ENCODE measurements at regions not wholly inside any gene's neighbourhood (a gene's known extent, or its start where the extent isn't known, plus 50 kb on each side); places are given as distances from the start of the nearest gene placed in this dataset.
"Not testable (repeated sequence)": the region's sequence is repeated elsewhere in the genome, so short reads cannot be mapped to it uniquely, and the experiment has no call there.

GRCh38 chr2:36157093-36157492 is 198.5 kb upstream of the CRIM1 start:
- DNase-seq: not testable (repeated sequence)

DNA sequence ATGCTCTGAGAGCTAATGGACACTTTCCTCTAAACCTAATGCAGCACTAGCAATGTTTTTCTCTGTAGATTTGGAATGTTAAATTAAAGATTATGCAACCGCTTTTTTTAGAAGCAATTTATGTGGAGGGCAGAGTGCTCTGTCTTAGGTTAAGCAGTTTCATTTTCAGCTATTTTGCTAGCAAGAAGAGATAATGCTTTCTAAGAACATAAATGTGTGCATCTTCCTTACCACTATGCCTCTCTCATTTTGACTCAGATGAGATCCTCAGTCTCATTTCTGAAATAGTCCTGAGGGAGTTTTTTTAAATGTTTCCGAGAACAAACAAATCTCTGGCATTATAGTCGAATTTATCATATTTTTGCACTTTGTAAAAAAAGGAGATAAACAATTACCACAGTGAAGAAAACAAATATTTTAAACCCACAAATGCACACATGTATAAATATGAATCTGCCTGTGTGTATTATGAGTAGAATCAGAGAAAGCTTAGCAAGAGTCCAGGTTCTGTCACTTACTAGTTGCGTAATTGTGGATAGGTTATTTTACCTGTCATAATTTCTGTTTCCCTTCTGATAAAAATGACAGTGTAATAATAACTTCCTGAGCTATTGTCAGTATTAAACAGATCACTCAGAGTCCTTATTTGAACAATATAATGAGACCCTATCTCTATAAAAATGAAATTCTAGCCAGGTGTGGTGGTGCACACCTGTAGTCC is 207.7 kb upstream of the CRIM1 start:
- DNase-seq: no peak

- DNase-seq: no peak
Observed at GRCh38 chr2:36146765-36147164, 208.8 kb upstream of the CRIM1 start.

- DNase-seq: no peak
Observed at GRCh38 chr2:36140391-36140790, 215.2 kb upstream of the CRIM1 start.

- DNase-seq: no peak
Observed at GRCh38 chr2:36137612-36138011, 218.0 kb upstream of the CRIM1 start.

- no peak for DNase-seq
Observed at GRCh38 chr2:36134281-36134680, 221.3 kb upstream of the CRIM1 start.

DNA sequence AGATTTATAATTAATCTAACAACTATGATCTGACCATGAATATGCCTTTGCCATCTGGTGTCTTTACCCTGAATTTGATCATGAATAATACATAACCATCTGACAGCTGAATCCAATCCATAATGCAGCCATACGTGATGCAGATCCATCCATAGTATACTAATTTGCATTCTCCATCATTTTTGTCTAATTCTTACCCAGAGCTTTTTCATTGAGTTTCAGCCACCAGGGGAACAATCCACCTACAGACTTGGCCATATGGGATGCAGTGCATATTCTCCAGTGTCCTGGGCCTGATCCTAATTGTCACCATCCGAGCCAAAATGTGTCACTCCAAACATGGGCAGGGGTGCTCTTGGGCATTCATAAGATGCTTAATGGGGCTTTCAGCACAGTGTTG is 227.2 kb upstream of the CRIM1 start:
- no peak for DNase-seq

- no peak for DNase-seq
Observed at GRCh38 chr2:36125702-36126101, 229.9 kb upstream of the CRIM1 start.

GRCh38 chr2:36123995-36124394 is 231.6 kb upstream of the CRIM1 start:
- no peak for DNase-seq

DNA sequence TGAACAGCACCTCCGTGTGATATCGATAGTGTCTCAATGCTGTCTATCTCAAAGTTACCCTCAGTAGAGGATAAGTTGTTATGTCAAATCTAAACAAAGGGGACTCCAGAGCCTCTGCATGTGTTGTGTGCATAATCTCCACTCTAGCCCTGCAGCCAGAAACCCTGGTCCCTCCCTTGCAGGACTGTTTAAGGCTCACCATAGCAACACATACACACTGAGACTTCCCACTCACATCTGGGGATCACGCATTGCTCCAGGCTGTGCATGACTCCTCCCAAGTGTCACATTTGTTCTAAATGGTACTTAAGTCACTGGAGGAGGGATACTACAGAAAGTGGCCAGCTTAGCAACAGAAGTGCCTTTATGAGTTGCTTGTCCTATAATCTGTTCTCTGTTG is 258.6 kb upstream of the CRIM1 start:
- no peak for DNase-seq

DNA sequence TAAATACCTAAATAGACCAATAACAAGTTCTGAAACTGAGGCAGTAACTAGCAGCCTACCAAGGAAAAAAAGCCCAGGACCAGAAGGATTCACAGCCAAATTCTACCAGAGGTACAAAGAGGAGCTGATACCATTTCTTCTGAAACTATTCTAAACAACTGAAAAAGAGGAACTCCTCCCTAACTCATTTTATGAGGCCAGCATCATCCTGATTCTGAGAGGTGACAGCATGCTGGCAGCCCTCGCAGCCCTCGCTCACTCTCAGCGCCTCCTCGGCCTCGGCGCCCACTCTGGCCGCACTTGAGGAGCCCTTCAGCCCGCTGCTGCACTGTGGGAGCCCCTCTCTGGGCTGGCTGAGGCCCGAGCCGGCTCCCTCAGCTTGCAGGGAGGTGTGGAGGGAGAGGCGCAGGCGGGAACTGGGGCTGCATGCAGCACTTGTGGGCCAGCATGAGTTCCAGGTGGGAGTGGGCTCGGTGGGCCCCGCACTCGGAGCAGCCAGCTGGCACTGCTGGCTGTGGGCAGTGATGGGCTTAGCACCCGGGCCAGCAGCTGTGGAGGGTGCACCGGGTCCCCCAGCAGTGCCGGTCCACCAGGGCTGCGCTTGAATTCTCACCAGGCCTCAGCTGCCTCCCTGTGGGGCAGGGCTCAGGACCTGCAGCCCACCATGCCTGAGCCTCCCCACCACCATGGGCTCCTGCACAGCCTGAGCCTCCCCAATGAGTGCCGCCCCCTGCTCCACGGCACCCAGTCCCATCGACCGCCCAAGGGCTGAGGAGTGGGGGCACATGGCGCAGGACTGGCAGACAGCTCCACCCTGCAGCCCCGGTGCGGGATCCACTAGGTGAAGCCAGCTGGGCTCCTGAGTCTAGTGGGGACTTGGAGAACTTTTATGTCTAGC is 263.5 kb upstream of the CRIM1 start:
- not testable (repeated sequence) for DNase-seq

GRCh38 chr2:36088716-36089328 is 266.8 kb upstream of the CRIM1 start:
- no peak for DNase-seq

DNA sequence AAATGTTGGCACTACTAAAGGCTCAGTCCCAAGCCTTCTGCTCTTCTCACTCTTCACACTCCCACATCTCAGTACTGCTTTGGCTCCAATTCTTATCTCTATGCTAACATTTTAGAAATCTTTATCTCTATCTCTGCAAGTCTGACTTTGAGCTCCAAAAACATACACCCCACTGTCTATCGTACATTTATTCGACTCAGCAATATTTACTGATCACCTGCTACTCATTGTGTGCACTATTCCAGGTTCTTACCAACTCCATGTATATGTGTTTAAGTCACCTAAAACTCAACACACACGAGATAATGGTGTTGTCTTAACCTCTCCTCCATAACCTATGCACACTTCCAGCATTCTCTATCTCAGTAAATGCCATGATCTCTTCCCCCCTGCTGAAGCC is 268.2 kb upstream of the CRIM1 start:
- no peak for DNase-seq

GRCh38 chr2:36079793-36080192 is 275.8 kb upstream of the CRIM1 start:
- no peak for DNase-seq

GRCh38 chr2:36074008-36074407 is 281.6 kb upstream of the CRIM1 start:
- no peak for DNase-seq

- DNase-seq: no peak
Observed at GRCh38 chr2:36071698-36072097, 283.9 kb upstream of the CRIM1 start.

DNA sequence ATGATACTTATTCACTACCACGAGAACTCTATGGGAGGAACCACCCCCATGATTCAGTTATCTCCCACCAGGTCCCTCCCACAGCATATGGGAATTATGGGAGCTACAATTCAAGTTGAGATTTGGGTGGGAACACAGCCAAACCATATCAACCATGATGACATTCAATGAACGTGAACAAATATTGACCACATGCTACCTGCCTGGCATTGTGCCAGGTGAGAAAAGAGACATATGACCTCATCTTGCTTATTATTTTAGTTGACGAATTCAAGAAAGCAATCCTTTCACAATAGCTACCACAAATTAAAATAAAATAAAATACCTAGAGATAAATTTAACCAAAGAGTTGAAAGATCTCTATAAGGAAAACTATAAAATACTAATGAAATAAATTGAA is 286.5 kb upstream of the CRIM1 start:
- no peak for DNase-seq

GRCh38 chr2:36068086-36068485 is 287.5 kb upstream of the CRIM1 start:
- no peak for DNase-seq

DNA sequence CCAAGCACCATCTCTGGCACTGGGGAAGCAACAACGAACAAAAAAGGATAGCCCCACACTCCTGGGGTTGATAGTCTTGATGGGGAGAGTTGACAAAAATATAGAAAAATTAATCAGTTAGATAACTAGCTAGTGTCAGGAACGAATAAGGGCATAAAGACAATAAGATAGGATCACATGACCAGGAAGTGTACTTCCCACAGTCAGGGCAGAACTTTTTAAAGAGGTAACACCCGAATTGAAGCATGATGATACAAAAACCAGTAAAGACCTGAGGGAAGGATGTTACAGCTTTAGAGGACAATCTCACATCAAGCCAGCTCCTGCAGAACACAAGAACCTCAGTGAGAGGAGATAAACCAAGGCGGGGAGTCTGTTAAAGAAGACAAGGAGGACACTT is 295.4 kb upstream of the CRIM1 start:
- DNase-seq: no peak

- no peak for DNase-seq
Observed at GRCh38 chr2:36059691-36060090, 295.9 kb upstream of the CRIM1 start.

GRCh38 chr2:36058953-36059352 is 296.6 kb upstream of the CRIM1 start:
- no peak for DNase-seq

DNA sequence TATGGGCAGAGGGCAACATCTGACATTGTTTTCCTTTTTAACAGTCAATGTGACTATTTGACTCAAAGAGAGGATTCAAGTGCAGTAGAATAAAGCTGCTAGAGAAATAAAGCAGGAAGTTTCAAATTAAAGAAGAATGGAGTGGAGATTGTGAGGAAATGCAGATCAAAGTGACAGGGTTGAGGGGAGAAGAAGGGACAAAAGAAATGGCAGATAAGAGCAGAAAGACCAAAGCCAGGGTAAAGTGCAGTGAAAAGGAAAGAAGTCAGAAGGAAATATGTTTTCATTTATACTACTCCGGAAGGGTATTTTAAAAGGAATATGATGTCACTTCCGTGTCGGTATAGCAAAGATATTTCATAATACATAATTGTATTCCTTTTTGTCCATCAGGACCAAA is 297.5 kb upstream of the CRIM1 start:
- DNase-seq: no peak

DNA sequence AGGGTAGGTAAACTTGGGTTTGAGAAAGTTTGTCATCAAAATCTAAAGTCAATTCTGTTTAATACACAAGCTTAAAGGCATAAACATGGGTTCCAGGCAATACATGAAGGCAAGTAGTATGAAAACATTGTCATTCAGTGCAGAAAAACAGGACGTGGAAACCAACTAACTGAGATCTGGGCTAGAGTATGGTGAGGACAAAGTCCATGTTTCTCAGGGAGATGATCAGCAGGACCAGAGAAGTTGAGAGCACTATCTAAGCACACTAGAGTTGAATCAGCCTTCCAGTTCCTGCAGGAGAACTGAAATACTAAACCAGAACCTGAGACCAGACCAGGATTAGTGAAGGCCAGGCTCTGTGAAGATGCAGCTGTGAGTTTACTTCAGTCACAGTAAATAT is 302.8 kb upstream of the CRIM1 start:
- DNase-seq: no peak

GRCh38 chr2:36044411-36044810 is 311.2 kb upstream of the CRIM1 start:
- DNase-seq: no peak

Data from cerebellar nuclear complex (tissue), 1 donor.